IPS-NIHi7 (cell line): ENCODE measurements at regions not wholly inside any gene's neighbourhood (a gene's known extent, or its start where the extent isn't known, plus 50 kb on each side); places are given as distances from the start of the nearest gene placed in this dataset.

Experiments
- DNase-seq: peaks from one replicate; pipeline ENCODE4 v3.0.0; 2012; ENCODE audit warnings: mixed read lengths; ENCODE audit errors: extremely low spot score

DNA sequence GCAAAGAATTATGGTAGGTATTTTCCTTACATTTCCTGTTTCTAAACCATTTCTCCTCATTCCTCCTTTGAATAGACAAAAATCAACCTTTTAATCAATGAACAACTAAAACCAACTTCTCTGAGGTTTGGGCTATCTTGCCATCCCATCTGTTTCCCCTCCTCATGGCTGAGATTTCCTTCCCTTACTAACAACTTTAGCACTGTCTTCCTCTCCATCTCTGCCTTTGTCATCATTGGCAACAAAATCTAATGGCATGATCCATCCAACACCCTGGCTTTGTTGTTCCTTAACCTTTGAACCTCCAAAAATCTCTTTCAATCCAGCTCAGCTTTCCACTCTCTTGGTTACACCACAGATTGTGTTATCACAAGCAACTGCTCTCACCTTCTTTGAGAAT is 95.3 kb upstream of the FAM136A start:
- no peak for DNase-seq

DNA sequence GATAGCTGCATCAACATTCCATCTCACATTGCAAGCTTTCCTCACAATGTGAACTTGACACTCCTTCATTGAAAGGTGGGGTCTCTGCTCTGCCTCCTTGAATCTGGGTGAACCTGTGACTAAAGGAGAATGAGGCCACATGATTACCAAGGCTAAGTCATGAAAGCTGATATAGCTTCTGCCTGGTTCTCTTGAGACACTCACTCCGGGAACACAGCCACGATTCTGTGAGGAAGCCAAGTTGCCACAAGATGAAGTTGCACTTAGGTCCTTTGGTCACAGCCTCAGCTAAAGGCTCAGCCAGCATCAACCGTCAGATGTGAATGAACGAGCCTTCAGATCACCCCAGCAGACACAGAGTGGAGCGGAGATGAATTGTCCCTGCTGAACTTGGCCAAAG is 94.7 kb upstream of the FAM136A start:
- DNase-seq = no peak

DNA sequence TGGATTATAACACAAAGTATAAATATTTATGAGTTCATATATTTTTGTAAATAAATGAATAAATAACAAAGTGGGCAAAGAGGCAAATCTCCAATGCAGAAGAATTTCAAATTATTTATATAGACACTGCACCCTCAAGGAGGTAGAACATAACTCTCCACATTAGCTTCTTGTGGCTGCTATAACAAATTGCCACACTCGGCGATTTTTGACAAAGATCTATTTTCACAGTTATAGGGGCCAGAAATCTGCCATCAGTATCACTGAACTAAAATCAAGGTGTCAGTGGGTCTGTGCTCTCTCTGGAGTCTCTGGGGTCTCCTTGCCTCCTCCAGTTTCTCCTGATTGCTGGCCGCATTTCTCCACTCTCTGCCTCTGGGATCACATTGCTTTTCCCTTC is 92.0 kb upstream of the FAM136A start:
- no peak for DNase-seq

DNA sequence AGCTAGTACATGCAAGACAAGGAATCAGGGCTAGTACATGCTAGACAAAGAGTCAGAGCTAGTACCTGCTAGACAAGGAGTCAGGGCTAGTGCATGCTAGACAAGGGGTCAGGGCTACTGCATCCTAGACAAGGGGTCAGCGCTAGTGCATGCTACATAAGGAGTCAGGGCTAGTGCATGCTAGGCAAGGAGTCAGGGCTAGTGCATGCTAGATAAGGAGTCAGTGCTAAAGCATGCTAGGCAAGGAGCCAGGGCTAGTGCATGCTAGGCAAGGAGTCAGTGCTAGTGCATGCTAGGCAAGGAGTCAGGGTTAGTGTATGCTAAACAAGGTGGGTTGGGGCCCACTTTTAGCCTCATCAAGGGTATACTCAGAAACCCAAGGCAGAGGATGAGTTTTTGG is 90.1 kb upstream of the FAM136A start:
- DNase-seq = no peak

DNA sequence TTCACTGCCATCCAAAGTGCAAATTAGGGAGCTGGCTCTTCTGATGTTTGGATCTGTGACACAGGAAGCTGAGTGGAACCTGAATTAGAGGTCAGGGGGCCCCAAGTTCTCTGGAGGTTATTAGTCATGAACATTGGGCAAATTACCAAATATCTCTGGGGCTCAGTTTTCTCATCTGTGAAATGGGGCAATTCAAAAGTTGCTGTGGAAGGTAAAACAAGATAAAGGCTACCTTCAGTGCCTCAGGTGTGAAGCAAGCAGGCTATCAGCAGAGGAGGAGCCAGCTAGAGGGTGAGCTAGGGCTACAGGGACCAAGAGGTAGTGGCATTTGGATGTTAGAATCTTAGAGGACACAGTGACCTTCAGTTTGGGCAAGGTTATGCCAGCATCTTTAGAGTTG is 89.4 kb upstream of the FAM136A start:
- no peak for DNase-seq

DNA sequence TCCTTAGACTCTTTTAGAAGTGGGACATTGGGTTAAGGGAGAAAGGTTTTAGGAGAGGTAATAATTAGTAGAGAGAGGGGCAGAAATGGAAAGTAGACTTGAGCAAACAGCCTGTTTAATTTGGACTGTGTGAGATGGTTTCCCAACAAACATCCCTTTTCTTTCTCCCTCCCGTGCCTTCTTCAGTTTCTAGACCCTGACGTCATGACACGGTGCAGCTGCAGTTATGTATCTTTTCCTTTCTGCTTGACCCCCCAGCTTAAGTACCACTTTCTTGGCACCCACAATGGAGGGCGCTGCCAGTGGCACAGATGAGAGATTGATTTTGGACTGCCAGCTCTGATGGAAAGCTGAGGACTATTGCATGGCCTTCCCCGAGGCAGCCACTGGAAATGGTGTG is 86.9 kb upstream of the FAM136A start:
- no peak for DNase-seq

DNA sequence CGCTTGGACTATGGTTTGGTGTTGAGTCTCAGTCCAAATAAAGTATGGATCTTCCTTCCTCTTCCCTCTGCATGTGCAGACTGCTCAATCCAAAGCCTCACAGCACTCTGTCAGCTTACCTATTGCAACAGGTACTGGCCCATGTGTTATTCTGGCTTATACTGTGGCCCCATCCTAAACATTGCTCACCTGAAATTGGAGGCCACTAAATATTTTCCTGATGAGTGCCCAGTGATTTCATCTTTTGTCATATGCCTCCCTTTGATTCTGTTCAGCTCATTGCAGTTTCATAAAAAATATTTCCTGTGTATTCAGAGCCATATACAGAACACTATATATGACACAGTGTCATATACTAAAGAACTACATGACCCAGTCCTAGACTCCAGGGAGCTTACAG is 86.3 kb upstream of the FAM136A start:
- no peak for DNase-seq

DNA sequence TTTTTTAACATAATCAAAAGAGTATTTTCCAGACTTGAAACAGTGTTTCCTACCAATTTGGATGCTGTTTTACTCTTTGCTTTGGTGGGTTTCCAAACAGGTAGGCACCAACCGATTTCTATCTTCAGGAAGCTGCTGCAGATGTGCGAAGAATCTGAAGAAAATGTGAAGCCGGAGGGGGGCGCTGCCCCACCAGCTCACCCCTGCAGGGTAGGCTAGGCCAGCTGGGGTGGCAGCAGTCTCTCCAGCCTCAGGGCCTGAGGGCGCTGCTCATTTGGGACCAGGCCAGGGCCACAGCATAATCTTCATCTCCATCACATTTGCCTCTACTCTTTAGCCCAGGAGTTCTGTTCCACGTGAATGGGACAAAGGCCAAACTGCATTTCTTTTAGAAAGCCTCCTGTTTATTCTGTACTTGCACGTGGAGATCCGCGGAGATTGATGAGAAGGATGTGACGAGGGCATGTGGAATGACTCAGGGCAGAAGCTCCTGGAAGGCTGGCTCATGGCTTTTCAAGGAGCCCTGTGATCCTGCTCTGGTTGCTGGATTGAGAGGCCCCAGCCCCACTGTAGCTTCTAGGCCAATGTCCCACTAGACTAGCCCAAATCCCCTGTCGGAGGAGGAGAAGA is 84.2 kb upstream of the FAM136A start:
- DNase-seq = peak; percentile 78

DNA sequence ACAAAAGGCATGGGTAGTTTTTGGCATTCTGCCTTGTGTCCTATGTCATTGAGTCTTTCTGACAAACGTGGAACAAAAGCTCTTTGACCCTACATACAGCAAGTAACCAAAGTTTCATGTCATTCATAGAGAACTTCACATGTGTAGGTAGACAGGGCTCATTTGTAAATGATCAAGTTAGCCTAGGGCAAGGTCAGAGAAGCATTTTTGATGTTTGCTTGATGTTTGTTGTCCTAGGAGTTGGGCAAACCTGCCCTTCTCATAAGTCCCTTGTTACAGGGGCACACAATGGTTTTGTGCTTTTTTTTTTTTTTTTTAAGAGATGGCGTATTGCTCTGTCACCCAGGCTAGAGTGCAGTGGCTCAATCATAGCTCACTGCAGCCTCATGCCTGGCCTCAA is 83.3 kb upstream of the FAM136A start:
- no peak for DNase-seq

DNA sequence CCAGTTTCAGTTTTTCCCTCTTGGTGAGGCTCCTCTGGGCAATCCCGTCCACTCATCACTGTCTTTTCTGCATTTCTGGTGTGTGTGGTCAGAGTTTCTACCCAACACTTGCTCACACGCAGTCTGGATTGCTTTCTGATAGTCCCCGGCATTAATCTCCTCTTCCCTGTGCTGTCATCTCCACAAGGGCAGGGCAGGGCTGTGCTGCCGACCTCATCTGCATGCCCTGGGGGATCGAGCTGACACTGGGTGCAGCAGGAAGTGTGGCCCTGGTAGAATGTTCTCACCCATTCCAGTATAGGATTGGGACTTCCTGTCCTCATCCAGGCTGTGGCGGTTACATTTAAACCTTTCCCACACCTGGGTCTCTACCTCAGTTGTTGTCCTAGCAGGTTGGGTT is 80.0 kb upstream of the FAM136A start:
- no peak for DNase-seq

DNA sequence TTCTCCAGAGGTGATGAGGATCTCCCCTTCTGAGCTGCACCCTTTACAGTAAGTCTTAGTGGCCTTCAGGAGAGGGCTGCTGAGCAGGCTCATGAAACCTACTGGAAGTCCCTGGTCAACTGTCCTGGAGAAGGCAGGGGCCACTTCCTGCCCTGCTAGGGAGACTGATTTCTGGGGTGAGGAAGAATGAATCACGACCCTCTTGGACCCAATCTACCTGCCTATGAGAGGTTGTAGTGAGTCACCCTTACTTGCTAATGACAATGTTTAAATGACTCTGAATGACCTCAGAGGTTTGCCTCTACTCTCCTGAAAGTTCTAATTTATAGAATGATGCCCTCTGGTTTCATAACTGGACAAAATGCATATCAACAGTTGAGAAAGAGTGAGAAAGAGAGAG is 79.4 kb upstream of the FAM136A start:
- no peak for DNase-seq

DNA sequence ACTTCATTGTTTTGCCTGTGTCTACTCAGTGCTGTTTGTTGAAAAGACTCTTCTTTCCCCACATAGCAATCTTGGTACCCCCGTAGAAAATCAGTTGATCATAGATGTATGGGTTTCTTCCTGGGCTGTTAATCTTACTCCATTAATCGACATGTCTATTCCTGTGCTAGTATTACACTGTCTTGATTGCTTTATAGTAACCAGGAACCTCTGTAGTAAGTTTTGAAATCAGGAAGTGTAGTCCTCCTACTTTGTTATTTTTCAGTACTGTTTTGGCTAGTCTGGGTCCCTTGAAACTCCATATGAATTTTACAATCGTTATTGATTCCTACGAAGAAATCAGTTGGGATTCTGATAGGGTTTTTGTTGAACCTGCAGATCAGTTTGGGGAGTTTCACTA is 78.8 kb upstream of the FAM136A start:
- DNase-seq = no peak

DNA sequence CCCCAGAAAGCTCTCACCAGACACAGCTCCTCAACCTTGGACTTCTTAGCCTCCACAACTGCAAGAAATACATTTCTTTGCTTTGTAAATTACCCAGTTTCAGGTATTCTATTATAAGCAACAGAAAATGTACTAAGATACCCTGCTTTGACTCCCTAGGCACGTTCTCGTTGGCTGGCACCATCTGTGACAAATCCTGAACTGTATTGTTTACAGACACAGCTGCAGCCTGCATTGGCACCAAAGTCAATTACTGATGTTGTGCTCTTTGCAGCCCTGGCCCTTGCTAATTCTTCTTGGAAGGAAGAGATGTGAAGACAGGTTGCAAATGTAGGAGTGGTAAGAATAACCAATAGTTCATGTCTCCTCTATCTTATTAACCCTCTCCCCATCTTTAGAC is 72.7 kb upstream of the FAM136A start:
- no peak for DNase-seq

DNA sequence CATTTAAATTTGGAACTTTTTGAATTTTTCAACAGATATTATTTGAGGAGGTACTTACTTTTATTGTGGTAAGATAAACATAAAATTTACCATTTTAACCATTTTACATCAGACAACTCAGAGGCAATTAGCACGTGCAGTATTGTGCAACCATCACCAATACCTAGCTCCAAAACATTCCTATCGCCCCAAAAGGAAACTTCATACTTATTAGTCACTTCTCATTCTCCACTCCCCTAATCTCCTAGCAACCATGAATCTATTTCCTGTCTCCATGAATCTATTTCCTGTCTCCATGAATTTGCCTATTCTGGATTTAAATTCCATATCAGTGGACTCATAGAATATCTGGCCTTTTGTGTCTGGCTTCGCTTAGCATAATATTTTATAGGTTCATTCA is 69.9 kb upstream of the FAM136A start:
- no peak for DNase-seq

DNA sequence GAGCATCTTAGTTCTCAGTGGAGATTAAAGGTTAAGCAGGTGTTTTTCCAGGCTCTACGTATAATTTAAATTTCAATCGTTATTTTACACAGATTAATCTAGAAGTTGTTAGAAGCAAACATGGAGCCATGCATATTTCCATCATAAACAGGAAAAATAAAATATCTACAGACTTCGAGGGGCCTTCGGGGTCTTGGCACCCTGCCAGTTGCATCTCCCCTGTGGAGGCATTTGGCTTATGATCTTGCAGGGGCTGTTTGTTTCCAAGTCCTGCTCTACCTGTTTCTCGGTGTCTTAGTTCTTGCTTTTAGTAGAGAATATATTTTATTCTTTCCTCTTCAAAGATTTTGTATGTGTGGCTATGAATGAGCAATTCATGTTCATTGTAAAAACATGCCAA is 67.2 kb upstream of the FAM136A start:
- no peak for DNase-seq

DNA sequence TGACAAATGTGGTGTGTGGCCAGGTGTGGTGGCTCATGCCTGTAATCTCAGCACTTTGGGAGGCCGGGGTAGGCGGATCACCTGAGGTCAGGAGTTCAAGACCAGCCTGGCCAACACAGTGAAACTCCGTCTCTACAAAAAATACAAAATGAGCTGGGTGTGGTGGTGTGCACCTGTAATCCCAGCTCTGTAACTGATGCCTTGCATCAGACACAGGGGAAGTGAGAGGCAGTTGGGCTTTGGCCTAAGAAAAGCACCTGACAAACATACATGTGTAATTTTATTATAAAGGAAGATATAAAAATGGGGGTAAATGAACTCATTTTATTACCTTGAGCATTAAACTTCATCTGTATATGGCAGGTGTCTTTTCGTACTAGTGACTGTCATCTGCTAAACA is 66.7 kb upstream of the FAM136A start:
- no peak for DNase-seq

DNA sequence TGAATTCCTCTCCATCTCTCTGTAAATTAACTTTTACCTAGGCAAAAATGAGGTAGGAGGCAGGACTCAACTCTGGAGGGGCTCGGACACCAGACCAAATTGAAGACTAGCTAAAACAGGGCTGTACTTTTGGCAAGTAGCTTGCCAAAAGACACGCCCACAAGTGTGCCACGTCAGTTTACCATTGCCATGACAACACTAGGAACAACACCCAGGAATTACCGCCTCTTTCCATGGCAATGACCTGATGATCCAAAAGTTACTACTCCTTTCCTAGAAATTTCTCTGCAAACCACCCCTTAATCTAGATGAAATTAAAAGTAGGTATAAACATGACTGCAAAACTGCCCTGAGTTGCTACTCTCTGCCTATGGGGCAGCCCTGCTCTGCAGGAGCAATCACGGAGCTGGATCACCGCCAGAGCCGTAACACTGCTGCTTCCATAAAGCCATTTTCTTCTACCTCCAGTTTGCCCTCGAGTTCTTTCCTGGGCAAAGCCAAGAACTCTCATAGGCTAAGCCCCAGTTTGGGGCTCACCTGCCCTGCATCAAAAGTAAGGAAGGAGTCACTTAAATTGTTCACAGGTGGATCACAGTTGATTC is 66.0 kb upstream of the FAM136A start:
- DNase-seq = no peak

DNA sequence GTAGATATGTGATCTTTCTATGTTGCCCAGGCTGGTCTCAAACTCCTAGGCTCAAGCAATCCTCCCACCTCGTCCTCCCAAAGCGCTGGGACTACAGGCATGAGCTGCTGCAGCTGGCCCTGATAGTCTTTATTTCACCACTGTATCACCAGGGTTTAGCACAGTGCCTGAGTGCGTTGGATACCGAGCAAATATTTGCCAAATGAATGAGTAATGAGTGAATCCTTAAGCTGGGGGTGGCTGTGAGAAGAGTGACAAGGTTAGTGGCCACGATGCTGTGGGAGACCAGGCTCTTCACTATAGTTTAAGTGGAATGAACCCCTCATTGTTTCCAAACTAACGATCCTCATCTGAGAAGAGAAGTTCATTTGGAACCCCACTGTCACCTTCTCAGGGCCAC is 60.8 kb upstream of the FAM136A start:
- no peak for DNase-seq

DNA sequence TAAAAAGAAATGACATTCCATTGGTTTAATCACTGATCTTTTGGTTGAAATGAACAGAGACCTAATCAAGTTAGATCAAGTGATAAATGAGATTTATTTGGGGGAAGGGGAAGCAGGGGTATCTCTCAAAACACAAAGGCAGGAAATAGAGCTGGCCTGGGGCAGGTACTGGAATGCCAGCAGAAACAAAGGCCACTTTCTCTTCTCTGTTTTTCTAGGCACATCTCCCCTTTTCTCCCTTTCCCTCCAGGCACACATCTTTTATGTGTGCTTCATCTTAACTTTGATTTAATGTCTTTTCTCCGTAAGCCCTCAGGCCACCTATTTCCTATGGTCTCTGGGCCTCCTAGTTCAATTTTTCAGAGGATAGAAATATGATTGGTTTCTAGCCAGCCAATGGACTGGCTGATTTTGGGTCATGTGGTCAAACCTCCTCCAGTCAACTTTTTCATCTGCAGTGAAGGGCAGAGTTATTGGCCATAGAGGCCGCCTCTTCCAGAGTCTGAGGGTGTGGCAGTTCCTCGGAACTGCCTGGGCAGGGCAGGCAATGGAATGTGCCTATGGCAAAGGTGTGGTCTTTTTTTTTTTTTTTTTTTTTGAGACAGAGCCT is 58.9 kb upstream of the FAM136A start:
- DNase-seq = no peak

DNA sequence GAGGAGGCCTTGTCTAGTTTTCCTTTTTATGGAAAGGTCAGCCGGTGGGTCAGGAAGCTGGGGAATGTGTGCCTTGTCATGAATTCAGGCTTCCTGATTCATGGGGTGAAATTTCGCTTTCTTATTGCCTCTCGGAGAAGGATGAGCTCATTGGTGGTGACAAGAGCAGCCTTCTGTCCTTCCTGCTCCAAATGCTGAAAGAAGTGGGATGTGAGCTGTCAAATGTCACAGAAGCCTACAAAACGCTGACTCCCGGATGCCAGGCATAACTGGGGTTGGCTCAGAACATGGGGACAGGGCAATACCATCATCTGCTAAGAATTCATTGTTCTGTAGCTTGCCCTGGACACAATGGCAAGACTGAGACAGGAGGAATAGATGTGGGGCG is 55.8 kb upstream of the FAM136A start:
- DNase-seq = no peak

DNA sequence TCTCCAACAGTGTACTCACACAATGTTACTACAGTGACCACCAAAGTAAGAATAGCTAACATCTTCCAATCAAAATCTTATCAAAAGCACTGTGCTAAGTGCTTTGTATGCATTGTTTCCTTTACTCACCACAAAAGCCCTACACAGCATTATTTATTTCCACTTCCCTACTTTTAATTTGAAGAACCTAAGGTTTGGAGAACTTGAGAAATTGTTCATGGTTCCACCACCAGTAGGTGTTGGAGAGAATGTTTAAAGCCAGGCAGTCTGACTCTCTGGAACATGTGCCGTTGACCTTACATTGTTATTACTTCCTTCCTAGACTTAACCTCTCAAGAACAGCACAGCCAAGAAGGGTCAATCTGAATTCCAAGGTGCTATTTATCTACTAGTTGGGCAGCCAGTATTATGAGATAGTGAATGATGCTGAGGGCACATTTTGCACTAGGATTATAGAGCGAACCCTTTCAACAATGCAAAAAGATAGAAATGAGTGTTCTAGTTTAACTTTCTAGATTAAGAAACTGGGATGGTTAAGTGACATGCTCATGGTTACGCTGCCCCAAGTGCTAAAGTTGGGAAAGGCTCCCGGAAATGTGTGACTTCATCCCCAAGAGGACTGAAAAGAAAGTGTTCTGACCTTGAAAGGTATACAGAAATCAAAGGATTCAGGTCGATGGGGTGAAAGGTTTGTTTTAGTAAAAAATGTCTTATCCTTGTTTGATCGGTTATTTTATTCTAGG is 55.2 kb upstream of the FAM136A start:
- DNase-seq = peak; percentile 36

DNA sequence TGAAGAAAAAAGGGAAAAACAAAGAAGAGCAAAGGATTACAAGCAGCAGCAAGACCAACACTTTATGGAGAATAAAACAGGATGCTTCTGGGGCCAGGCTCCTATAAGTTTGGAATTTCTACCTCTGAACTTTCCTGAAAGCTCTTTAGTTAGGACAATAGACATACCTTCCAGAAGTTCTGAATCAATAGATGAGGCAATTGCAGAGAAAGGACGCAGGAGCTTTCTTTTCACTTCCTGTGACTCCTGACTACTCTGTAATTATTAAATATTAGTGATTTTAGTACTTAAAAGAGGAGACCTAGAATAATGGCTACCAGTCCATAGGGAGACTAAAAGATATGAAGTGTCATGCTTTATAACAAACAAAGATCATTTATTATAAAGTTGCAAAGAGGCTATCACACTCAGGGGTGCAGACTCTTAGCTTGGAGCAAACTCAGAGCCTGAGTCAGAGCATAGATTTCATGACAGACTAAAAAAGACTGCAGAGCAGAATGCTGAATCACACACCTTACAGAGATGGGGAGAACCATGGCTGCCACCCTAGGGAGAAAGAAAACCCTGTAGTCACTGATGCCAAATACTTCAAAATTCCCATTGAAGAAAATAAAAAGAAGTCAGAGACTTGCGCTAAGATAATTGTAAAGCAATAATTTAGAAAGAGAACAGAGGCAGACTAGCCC is 52.5 kb upstream of the FAM136A start:
- DNase-seq = no peak
